ENCODE measurements at regions not wholly inside any gene's neighbourhood (a gene's known extent, or its start where the extent isn't known, plus 50 kb on each side); places are given as distances from the start of the nearest gene placed in this dataset.
"Not testable (repeated sequence)": the region's sequence is repeated elsewhere in the genome, so short reads cannot be mapped to it uniquely, and the experiment has no call there.

GRCh38 chr4:33088713-33089112 is 2368.5 kb downstream of the PCDH7 start:
- no peaks in the 10 kb centered on the region for H3K36me3 Mint-ChIP-seq (ENCODE audit: low read depth)
- no peaks in the 10 kb centered on the region for H3K9me3 ChIP-seq (ENCODE audit: control insufficient read depth, low read length, poor library complexity, severe bottlenecking)
- no peak for ATAC-seq
- H3K4me1 Mint-ChIP-seq: no peaks in the 10 kb centered on the region
- no peak overlapping the region for H3K27ac Mint-ChIP-seq
- H3K27me3 Mint-ChIP-seq: no peaks in the 10 kb centered on the region
- no peak for DNase-seq
- H3K4me3 Mint-ChIP-seq: no peak overlapping the region

GRCh38 chr4:33090910-33091309 is 2370.7 kb downstream of the PCDH7 start:
- Mint-ChIP-seq H3K27me3 (no peaks in the 10 kb centered on the region), H3K4me3 (no peak overlapping the region), H3K36me3 (ENCODE audit: low read depth) (no peaks in the 10 kb centered on the region), H3K27ac (no peak overlapping the region), H3K4me1 (no peaks in the 10 kb centered on the region)
- DNase-seq (no peak), ATAC-seq (no peak)
- H3K9me3 ChIP-seq (ENCODE audit: control insufficient read depth, low read length, poor library complexity, severe bottlenecking): no peaks in the 10 kb centered on the region

GRCh38 chr4:33091961-33092360 is 2371.8 kb downstream of the PCDH7 start:
- DNase-seq (no peak), ATAC-seq (no peak)
- no peaks in the 10 kb centered on the region for H3K4me1 Mint-ChIP-seq
- H3K4me3 Mint-ChIP-seq: no peak overlapping the region
- no peaks in the 10 kb centered on the region for H3K27me3 Mint-ChIP-seq
- no peak overlapping the region for H3K27ac Mint-ChIP-seq
- no peaks in the 10 kb centered on the region for H3K36me3 Mint-ChIP-seq (ENCODE audit: low read depth)
- no peaks in the 10 kb centered on the region for H3K9me3 ChIP-seq (ENCODE audit: control insufficient read depth, low read length, poor library complexity, severe bottlenecking)

GRCh38 chr4:33104273-33104672 is 2384.1 kb downstream of the PCDH7 start:
- H3K36me3 Mint-ChIP-seq (ENCODE audit: low read depth): no peaks in the 10 kb centered on the region
- no peaks in the 10 kb centered on the region for H3K9me3 ChIP-seq (ENCODE audit: control insufficient read depth, low read length, poor library complexity, severe bottlenecking)
- ATAC-seq (no peak), DNase-seq (no peak)
- no peaks in the 10 kb centered on the region for H3K4me1 Mint-ChIP-seq
- H3K27me3 Mint-ChIP-seq: no peaks in the 10 kb centered on the region
- H3K27ac Mint-ChIP-seq: no peak overlapping the region
- H3K4me3 Mint-ChIP-seq: no peak overlapping the region

- Mint-ChIP-seq H3K27ac (no peak overlapping the region), H3K4me1 (no peaks in the 10 kb centered on the region), H3K4me3 (no peak overlapping the region), H3K36me3 (ENCODE audit: low read depth) (no peaks in the 10 kb centered on the region), H3K27me3 (no peaks in the 10 kb centered on the region)
- DNase-seq (no peak), ATAC-seq (no peak)
- no peaks in the 10 kb centered on the region for H3K9me3 ChIP-seq (ENCODE audit: control insufficient read depth, low read length, poor library complexity, severe bottlenecking)
Observed at GRCh38 chr4:33107814-33108213, 2387.6 kb downstream of the PCDH7 start.

- no peaks in the 10 kb centered on the region for H3K4me1 Mint-ChIP-seq
- no peaks in the 10 kb centered on the region for H3K36me3 Mint-ChIP-seq (ENCODE audit: low read depth)
- DNase-seq: no peak
- H3K27me3 Mint-ChIP-seq: no peaks in the 10 kb centered on the region
- ATAC-seq: no peak
- H3K27ac Mint-ChIP-seq: no peak overlapping the region
- no peak overlapping the region for H3K4me3 Mint-ChIP-seq
- H3K9me3 ChIP-seq (ENCODE audit: control insufficient read depth, low read length, poor library complexity, severe bottlenecking): no peaks in the 10 kb centered on the region
Observed at GRCh38 chr4:33111117-33111516, 2390.9 kb downstream of the PCDH7 start.

- Mint-ChIP-seq H3K4me3 (no peak overlapping the region), H3K4me1 (no peaks in the 10 kb centered on the region), H3K36me3 (ENCODE audit: low read depth) (no peaks in the 10 kb centered on the region), H3K27me3 (no peaks in the 10 kb centered on the region), H3K27ac (no peak overlapping the region)
- no peak for DNase-seq
- no peak for ATAC-seq
- H3K9me3 ChIP-seq (ENCODE audit: control insufficient read depth, low read length, poor library complexity, severe bottlenecking): no peaks in the 10 kb centered on the region
Observed at GRCh38 chr4:33116871-33117270, 2396.7 kb downstream of the PCDH7 start.

GRCh38 chr4:33126002-33126401 is 2405.8 kb downstream of the PCDH7 start:
- Mint-ChIP-seq H3K27ac (no peak overlapping the region), H3K4me1 (no peaks in the 10 kb centered on the region), H3K27me3 (no peaks in the 10 kb centered on the region), H3K4me3 (no peak overlapping the region), H3K36me3 (ENCODE audit: low read depth) (no peaks in the 10 kb centered on the region)
- no peak for ATAC-seq
- DNase-seq: no peak
- peaks cover 4% of the 10 kb centered on the region for H3K9me3 ChIP-seq (ENCODE audit: control insufficient read depth, low read length, poor library complexity, severe bottlenecking)

GRCh38 chr4:33130662-33131061 is 2410.5 kb downstream of the PCDH7 start:
- not testable (repeated sequence) for H3K36me3 Mint-ChIP-seq (ENCODE audit: low read depth); DNase-seq; H3K27ac Mint-ChIP-seq; ATAC-seq; H3K4me3 Mint-ChIP-seq; H3K9me3 ChIP-seq (ENCODE audit: control insufficient read depth, low read length, poor library complexity, severe bottlenecking); H3K27me3 Mint-ChIP-seq; H3K4me1 Mint-ChIP-seq

GRCh38 chr4:33133723-33134122 is 2413.6 kb downstream of the PCDH7 start:
- Mint-ChIP-seq H3K4me1 (no peaks in the 10 kb centered on the region), H3K4me3 (no peak overlapping the region), H3K36me3 (ENCODE audit: low read depth) (no peaks in the 10 kb centered on the region), H3K27ac (no peak overlapping the region), H3K27me3 (no peaks in the 10 kb centered on the region)
- ATAC-seq: no peak
- DNase-seq: no peak
- no peaks in the 10 kb centered on the region for H3K9me3 ChIP-seq (ENCODE audit: control insufficient read depth, low read length, poor library complexity, severe bottlenecking)

GRCh38 chr4:33134366-33134765 is 2414.2 kb downstream of the PCDH7 start:
- Mint-ChIP-seq H3K4me1 (no peaks in the 10 kb centered on the region), H3K4me3 (no peak overlapping the region), H3K27me3 (no peaks in the 10 kb centered on the region), H3K36me3 (ENCODE audit: low read depth) (no peaks in the 10 kb centered on the region), H3K27ac (no peak overlapping the region)
- no peak for ATAC-seq
- no peaks in the 10 kb centered on the region for H3K9me3 ChIP-seq (ENCODE audit: control insufficient read depth, low read length, poor library complexity, severe bottlenecking)
- DNase-seq: no peak

- no peaks in the 10 kb centered on the region for H3K4me1 Mint-ChIP-seq
- no peaks in the 10 kb centered on the region for H3K9me3 ChIP-seq (ENCODE audit: control insufficient read depth, low read length, poor library complexity, severe bottlenecking)
Observed at GRCh38 chr4:33149658-33150524, 2429.7 kb downstream of the PCDH7 start.

GRCh38 chr4:33150525-33150910 is 2430.3 kb downstream of the PCDH7 start:
- Mint-ChIP-seq H3K27me3 (no peaks in the 10 kb centered on the region), H3K27ac (no peak overlapping the region), H3K4me3 (no peak overlapping the region), H3K4me1 (no peaks in the 10 kb centered on the region), H3K36me3 (ENCODE audit: low read depth) (no peaks in the 10 kb centered on the region)
- ATAC-seq (no peak), DNase-seq (no peak)
- no peaks in the 10 kb centered on the region for H3K9me3 ChIP-seq (ENCODE audit: control insufficient read depth, low read length, poor library complexity, severe bottlenecking)

More at GRCh38 chr4:33149658-33150524, 2429.7 kb downstream of the PCDH7 start:
- DNase-seq (no peak), ATAC-seq (no peak)
- H3K27me3 Mint-ChIP-seq: no peaks in the 10 kb centered on the region
- no peak overlapping the region for H3K27ac Mint-ChIP-seq
- H3K36me3 Mint-ChIP-seq (ENCODE audit: low read depth): no peaks in the 10 kb centered on the region
- no peak overlapping the region for H3K4me3 Mint-ChIP-seq

- Mint-ChIP-seq H3K4me3 (no peak overlapping the region), H3K36me3 (ENCODE audit: low read depth) (no peaks in the 10 kb centered on the region), H3K4me1 (no peaks in the 10 kb centered on the region), H3K27me3 (no peaks in the 10 kb centered on the region), H3K27ac (no peak overlapping the region)
- ATAC-seq (no peak), DNase-seq (no peak)
- peaks cover 4% of the 10 kb centered on the region for H3K9me3 ChIP-seq (ENCODE audit: control insufficient read depth, low read length, poor library complexity, severe bottlenecking)
Observed at GRCh38 chr4:33160126-33160525, 2440.0 kb downstream of the PCDH7 start.

Measured in T-helper 17 cell (primary cell).